GM12874 (cell line): ENCODE measurements at regions not wholly inside any gene's neighbourhood (a gene's known extent, or its start where the extent isn't known, plus 50 kb on each side); places are given as distances from the start of the nearest gene placed in this dataset.

Experiments
- TF ChIP-seq, protein P1 (sequence below): IDR thresholded peaks from 2 replicates; pipeline ENCODE4 v1.5.1; 2011; ENCODE audit warnings: low read depth, mild to moderate bottlenecking, control low read depth, low read length, moderate library complexity; ENCODE audit not compliant: insufficient read depth

DNA sequence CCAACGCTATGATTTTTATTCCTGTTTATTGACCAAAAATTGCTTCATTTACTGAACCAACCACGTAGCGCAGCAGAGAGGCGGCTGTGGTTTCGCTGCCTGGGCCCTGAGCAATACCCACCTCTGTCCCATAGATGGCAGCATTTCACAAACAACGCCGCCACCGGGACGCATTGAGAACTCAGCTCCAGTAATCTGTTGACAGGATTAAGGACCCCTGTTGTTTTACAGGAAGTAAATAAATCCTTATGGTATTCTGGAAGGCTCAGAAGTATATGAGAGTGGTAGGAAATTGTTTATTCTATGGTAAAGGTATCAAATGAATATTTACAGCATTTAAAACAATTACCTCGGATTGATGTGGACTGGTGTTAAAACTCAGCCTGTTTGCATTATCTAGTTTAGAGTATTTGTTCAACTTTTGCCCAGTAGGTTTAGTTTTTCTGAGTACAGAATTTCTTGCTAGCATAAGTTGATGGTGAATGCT is 547.9 kb upstream of the SLC35B3 start:
- TF ChIP-seq, protein P1, sequence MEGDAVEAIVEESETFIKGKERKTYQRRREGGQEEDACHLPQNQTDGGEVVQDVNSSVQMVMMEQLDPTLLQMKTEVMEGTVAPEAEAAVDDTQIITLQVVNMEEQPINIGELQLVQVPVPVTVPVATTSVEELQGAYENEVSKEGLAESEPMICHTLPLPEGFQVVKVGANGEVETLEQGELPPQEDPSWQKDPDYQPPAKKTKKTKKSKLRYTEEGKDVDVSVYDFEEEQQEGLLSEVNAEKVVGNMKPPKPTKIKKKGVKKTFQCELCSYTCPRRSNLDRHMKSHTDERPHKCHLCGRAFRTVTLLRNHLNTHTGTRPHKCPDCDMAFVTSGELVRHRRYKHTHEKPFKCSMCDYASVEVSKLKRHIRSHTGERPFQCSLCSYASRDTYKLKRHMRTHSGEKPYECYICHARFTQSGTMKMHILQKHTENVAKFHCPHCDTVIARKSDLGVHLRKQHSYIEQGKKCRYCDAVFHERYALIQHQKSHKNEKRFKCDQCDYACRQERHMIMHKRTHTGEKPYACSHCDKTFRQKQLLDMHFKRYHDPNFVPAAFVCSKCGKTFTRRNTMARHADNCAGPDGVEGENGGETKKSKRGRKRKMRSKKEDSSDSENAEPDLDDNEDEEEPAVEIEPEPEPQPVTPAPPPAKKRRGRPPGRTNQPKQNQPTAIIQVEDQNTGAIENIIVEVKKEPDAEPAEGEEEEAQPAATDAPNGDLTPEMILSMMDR = peak; percentile 84

DNA sequence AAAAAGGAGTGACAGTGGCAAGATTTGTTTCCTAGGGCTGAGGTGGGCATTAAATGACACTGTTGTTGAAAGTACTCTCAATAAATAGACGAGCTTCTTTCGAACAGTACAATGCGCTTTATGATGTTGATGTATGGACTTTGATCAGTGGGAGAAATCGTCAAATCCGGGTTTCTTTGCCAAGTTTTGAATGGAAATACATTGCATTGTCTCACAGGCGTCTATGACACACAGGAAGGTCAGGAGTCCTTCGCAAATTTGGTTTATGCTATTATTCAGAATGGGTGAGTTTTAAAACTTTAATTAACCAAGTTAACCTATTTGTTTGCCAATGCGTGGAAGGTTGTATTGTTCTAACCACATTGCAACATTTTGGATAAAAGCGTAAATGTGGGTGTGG is 547.3 kb upstream of the SLC35B3 start:
- TF ChIP-seq, protein P1 = no peak

DNA sequence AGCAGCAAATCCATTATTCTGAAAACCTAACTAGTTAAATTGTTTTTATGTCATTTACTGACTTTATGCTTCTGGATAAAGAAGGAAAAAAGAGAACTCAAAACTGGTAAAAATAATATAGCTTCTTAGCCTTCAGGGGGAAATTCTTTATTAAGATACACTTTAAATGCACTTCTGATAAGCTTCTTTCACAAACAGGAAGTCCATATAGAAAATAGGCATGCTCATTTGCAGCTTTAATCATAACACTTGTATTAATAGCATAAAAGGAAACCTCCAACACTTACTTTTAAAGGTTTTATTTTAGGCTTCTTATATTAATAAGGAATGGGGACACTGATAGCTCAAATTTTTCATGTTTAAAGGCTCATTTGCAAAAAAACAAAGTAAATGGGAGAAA is 538.0 kb upstream of the SLC35B3 start:
- TF ChIP-seq, protein P1 = no peak

DNA sequence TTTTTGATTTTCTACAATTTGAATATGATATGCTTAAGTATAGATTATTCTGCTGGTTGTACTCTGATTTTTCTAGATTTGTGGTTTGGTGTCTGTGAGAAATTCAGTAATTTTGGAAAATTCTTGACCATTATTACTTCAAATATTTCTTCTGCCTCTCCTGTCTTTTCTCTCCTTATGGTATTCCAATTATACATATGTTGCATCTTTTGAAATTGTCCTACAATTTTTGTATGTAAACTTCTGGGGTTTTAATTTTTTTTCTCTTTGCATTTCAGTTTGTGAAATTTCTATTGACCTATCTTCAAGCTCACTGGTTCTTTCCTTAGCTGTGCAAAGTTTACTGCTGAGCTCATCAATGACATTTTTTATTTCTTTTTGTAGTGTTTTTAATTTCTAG is 534.4 kb upstream of the SLC35B3 start:
- TF ChIP-seq, protein P1 = no peak

DNA sequence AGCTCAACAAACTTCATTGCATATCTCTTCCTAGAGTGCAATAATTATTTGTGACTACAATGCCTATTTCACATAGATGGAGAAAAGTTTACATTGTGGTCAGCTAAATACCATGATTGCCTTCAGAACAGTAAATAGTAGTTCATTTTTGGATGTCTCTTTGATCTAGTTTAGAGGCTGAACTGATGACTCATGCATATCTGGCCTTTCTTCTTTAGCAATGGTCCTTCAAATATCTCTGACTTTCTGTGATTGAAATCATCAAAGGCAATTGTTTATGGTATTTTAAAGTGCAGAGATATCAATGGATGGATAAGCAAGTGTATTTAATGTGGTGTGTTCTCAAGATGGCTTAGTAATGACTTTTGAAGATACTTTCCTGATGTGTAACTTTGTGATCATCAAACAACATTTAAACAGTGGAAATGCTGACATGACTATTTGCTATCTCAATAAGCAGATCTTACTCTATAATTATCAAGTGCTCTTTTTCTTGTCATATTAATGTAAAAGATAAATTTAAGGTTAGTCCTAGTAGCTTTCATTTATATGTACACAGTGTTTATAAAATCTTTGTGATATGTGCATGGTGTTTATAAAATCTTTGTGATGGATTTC is 523.7 kb upstream of the SLC35B3 start:
- TF ChIP-seq, protein P1 = no peak

DNA sequence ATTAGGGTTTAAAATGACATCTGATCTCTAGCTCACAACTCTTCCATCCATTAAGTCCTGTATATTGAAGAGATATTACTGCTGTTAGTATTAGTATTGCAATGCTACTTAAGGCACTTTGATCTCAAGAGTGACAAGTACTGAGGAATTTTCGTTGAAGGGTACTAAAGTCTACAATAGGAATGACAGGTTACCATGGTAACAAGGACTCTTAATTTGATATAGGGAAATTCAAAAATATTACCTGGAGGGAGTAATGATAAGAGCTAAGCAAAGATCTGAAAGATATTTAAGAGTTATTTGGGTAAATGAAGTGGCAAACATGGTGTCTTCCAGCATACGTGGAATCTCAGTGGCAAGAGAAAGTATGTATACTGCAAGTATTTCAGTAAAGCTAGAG is 518.0 kb upstream of the SLC35B3 start:
- TF ChIP-seq, protein P1 = no peak

DNA sequence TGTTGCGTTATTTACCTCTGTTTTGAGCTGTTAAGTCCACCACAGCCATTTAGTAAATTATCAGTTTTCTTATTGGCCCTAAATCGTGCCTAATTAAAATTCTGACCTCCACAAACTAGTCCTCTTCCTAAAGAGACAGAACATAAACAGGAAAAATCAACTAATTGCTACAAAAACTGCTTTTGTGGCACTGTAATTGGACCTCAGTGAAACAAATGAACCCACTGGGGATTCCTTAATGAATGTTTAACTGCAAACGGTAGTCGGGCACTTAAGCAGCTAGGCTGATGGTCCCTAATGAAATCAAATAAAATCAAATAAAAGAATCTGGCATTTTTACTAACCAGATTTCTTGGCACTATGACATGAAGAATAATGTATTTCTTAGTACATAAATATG is 513.4 kb upstream of the SLC35B3 start:
- TF ChIP-seq, protein P1 = no peak
